GM19463 (cell line): ENCODE measurements at regions not wholly inside any gene's neighbourhood (a gene's known extent, or its start where the extent isn't known, plus 50 kb on each side); places are given as distances from the start of the nearest gene placed in this dataset.
"Not testable (repeated sequence)": the region's sequence is repeated elsewhere in the genome, so short reads cannot be mapped to it uniquely, and the experiment has no call there.

ENCODE experiments used
- ATAC-seq: cut with Tn5 transposase; IDR thresholded peaks from one replicate; pipeline ENCODE4 v1.9.1; 2021; ENCODE audit warnings: mild to moderate bottlenecking, moderate library complexity; ENCODE audit not compliant: unreplicated experiment

GRCh38 chr11:91272089-91272488 is 952.5 kb upstream of the FAT3 start:
- ATAC-seq = no peak

DNA sequence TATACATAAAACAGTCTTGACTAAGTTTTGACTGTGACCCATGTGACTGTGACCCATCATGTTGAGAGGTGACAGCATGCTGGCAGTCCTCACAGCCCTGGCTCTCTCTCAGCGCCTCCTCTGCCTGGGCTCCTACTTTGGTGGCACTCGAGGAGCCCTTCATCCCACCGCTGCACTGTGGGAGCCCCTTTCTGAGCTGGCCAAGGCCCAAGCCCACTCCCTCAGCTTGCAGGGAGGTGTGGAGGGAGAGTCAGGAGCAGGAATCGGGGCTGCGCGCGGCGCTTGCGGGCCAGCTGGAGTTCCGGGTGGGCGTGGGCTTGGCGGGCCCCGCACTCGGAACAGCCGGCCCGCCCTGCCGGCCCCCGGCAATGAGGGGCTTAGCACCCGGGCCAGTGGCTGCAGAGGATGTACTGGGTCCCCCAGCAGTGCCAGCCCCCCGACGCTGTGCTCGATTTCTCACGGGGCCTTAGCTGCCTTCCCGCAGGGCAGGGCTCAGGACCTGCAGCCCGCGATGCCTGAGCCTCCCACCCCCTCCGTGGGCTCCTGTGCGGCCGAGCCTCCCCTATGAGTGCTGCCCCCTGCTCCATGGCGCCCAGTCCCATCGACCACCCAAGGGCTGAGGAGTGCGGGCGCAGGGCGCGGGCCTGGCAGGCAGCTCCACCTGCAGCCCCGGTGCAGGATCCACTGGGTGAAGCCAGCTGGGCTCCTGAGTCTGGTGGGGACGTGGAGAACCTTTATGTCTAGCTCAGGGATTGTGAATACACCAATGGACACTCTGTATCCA is 955.9 kb upstream of the FAT3 start:
- ATAC-seq = not testable (repeated sequence)

DNA sequence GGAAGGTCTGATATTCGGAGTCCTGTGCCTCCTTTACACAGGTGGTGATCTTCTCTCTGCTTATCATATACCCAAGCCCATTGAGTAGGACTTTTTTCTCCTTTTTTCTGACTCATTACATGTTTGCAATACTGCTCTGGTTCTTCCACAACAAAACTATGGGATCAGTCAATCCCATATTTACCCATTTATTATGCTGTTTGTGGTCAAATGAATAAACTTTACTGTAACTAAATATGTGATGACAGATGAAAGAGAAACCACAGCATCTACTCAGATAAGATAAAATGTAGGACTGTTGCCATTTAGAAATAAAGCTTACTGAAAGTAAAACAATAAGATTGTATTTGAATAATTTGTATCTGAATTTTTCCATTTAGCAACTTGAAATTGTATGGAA is 958.7 kb upstream of the FAT3 start:
- no peak for ATAC-seq

DNA sequence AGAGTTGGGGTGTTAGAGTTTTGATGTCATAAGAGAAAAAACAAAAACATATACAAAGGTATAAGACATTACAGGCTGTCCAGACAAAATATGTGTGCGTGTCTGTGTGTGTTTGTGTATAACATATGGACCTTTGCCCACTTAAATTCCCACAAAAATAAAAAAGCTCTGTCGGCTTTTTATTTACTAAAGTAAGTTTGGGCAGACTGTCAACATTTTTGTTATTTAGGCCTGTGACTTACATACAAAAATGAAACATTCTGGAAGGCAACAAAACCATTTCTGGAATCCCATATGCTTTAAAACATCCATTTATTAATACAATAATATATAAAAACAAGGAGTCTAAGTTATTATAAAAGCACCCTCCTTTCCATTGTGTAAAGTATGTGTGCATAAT is 960.1 kb upstream of the FAT3 start:
- no peak for ATAC-seq

GRCh38 chr11:91263496-91264365 is 960.9 kb upstream of the FAT3 start:
- no peak for ATAC-seq

DNA sequence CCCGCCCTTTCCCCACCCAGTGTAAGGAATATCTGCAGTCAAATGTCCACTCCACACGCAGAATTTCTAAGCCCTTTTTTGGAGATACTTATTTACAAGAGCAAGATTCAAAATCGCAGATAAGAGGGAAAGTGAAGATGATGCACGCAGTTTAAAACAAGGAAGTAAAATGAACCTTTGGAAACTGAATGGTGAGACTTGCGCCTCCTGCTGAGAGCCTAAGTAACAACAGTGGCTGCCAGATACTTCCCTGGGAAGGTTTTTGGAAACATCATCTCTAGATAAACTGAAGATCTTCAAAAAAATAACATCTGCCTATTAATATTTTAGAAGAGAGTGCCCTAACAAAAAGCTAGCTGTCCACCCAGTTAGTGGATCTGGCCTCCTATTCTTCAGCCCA is 963.1 kb upstream of the FAT3 start:
- ATAC-seq = no peak

- ATAC-seq = no peak
These were observed 965.7 kb upstream of the FAT3 start for GRCh38 chr11:91258876-91259275.

DNA sequence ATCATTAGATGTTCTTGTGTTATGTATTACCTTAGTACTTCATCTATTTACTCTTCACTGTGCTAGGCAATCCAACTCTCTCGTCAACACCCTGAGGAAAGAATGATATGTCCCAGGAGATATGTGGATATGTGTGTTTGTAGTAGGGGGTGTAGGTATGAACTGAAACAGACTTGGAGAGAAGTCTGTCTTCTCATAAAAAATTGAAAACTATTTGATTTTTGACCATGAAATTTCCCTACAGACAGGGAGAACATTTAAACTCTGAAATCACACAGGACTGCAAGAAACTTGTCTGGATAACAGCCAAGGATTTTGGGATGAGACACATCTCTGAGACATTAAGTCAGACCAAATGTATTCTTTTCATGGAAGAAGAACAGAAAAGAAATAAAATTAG is 967.0 kb upstream of the FAT3 start:
- no peak for ATAC-seq

DNA sequence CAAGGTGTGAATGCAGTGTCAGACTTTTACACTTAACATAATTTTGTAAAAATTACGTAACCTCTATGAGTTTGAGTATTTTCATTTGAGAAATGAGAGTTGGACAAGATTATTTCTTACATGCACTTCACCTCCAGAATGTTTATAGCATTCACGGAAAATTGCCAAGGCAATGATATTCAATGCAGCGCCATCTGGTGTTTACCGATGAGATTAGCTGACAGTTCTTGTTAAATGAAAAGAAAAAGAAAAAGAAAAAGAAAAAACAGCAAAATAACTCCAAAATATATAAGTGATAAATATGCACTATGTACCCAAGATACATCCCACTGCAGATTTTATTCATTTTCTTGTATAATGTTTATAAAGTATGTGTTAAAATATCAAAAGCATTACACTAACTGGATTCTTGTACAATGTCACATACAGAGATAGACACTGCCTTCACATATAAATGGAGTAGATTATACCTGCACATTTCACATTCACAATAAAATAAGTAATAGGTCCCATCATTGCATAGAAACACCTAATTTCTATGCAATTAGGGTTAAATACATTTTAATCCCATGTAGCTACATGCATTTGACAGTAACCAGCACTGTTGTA is 976.3 kb upstream of the FAT3 start:
- ATAC-seq = peak; percentile 48

DNA sequence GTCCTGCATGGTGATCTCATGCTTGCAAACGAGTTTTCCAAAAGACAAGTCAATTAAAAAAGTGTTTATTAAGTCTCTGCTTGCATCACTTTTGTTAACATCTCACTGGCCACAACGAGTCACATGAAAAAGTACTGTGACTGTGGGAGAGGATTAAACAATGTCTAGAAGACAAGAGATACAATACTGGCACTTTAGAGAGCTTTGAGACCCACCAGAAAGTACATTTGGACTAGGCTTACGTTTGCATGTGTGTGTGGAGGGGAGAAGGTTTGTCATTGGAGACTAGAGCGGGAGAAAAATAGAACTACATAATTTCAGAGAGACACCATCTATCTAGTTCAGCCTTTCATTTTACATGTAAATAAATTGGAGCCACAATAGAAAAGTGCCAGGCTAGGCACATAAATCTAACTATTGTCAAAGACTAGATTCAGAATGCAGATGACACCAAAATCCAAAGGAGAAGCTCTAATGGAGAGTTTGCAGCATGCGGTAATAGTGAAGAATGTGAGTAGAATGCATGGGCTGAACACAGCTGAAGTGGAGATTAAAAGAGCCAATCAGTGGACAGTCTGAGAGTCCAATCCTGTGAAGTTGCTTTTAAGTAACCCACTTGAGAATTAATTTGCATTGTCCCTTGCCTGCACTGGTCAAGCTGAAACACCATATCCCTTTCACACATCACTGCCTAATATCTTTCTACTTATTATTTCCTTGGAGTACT is 977.4 kb upstream of the FAT3 start:
- no peak for ATAC-seq

DNA sequence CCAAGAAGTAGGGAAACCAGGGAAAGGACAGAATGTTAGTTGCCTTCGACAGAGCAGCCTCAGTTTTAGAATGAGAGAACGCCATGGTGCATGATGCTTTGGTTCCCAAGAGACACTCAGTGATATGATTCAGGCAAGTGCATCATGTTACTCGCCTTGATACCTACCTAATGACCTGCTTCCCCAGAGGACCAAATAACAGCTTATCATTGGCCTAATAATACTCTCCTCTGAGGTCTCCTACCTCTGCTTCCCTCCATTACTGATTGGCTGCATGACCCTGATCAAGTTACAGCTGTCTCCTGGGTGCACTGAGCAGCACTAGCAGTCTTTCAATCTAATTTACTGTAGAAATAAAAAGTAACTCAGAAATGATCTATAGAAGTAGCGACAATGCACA is 979.7 kb upstream of the FAT3 start:
- no peak for ATAC-seq

- no peak for ATAC-seq
These were observed 981.0 kb upstream of the FAT3 start for GRCh38 chr11:91243630-91244029.

DNA sequence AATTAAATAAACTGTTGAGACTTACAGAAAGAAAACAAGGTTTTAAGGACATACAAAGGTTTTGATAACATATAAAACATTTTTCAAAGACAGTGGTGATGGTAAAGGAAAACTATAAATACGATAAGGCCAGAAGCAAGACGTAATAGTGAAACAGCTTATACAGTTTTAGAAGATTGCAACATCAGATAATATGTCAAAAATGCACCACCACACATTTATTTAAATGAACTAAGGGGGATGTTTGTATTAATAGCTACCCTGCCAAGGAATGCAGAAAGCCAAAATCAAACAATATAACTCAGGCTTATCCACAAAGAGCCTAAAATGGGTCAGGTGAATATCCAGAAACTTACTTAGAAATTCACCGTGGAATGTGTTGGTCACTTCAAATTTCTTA is 981.6 kb upstream of the FAT3 start:
- no peak for ATAC-seq

DNA sequence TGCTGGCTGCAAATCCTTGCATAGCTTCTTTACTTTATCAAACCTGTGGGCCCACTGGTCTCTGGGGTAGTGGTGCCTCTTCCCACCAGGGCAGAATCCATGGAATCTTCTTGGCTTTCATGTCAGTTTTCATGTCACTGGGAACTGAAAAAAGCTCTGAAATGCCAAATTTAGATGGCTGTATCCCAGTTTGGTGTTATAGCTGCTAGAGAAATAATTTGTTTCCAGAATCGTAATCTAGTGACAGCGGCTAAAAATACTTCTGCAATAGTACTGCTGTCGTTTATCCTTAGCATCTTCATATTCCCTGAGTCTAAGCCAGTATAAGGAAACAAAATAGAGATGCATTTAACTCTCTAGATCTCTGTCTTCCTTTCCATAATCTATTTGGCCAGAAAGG is 983.4 kb upstream of the FAT3 start:
- ATAC-seq = no peak

- ATAC-seq = no peak
These were observed 985.3 kb upstream of the FAT3 start for GRCh38 chr11:91239359-91239758.

GRCh38 chr11:91231226-91231625 is 993.4 kb upstream of the FAT3 start:
- no peak for ATAC-seq

- no peak for ATAC-seq
These were observed 994.0 kb upstream of the FAT3 start for GRCh38 chr11:91230647-91231046.

GRCh38 chr11:91222830-91223229 is 1000.0 kb upstream of the CHORDC1 start:
- no peak for ATAC-seq

GRCh38 chr11:91220476-91221202 is 997.8 kb upstream of the CHORDC1 start:
- ATAC-seq = no peak

DNA sequence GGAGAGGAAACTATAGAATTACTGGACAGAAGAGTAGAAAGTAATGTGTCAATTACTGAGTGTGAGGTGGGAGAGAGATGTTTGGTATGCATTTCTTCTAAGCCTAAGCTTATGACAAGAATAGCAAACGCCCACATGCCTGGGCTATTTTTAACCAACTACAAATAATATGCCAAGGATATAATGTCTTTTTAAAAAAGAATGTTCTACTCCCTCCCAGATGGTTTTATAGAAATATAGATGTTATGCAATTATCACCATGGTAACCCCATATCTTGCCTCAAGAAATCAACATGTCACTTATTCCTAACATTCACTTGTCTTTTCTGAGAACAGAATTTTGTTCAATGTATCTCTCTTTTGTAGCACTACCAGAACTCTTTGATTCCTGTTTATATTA is 996.7 kb upstream of the CHORDC1 start:
- no peak for ATAC-seq
